WTC11 (cell line): ENCODE measurements at regions not wholly inside any gene's neighbourhood (a gene's known extent, or its start where the extent isn't known, plus 50 kb on each side); places are given as distances from the start of the nearest gene placed in this dataset.

ENCODE experiments used
- CTCF ChIP-seq: fragments of 200-600 bp; IDR thresholded peaks from 2 replicates; pipeline ENCODE4 v1.8.0; 2022; ENCODE audit warnings: antibody characterized with exemption
- ETV6 ChIP-seq: sonication (generic); formaldehyde crosslinking; IDR thresholded peaks from 2 replicates; pipeline ENCODE4 v1.8.1; 2022; ENCODE audit warnings: mild to moderate bottlenecking, missing genetic modification reagents
- GTF2I ChIP-seq: fragments of 250-450 bp; sonication (Bioruptor Pico); conservative IDR thresholded peaks from 2 replicates; pipeline ENCODE4 v1.4.0; 2021; ENCODE audit warnings: mild to moderate bottlenecking
- IRF2 ChIP-seq: sonication (generic); formaldehyde crosslinking; IDR thresholded peaks from 2 replicates; pipeline ENCODE4 v1.8.0; 2022; ENCODE audit warnings: low read depth, missing genetic modification reagents, borderline replicate concordance
- MYBL2 ChIP-seq: sonication (generic); formaldehyde crosslinking; IDR thresholded peaks from 2 replicates; pipeline ENCODE4 v1.8.1; 2023; ENCODE audit warnings: mild to moderate bottlenecking, moderate library complexity, missing genetic modification reagents
- ZBTB21 ChIP-seq: sonication (generic); formaldehyde crosslinking; IDR thresholded peaks from 2 replicates; pipeline ENCODE4 v1.8.1; 2023; ENCODE audit warnings: mild to moderate bottlenecking, missing genetic modification reagents, borderline replicate concordance
- TF ChIP-seq, protein P1 (sequence below): sonication (generic); formaldehyde crosslinking; IDR thresholded peaks from 2 replicates; pipeline ENCODE4 v1.8.1; 2023; ENCODE audit warnings: mild to moderate bottlenecking, missing genetic modification reagents, moderate library complexity

DNA sequence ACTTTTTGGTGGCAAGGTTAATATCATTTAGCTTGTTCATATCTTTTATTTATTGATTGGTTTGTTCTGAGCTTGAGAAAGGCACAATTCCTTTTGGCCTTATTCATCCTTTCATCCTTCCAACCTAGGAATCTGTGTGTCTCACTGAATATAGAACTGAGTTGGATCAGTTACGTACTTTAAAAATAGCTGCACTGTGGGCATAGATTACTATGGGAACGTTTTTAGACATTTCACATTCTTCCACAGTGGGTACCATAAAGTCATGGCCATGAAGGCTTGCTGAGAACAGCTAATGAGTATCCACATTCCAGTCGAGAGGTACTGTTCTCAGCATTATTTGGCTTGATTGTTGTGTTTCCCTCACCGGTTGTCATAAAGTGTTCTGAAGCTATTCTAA lies 217.0 kb upstream of the DKK2 start:
- TF ChIP-seq CTCF (no peak), ETV6 (CRISPR knock-in tag) (no peak), IRF2 (no peak), MYBL2 (CRISPR knock-in tag) (no peak), ZBTB21 (no peak), GTF2I (no peak)
- TF ChIP-seq, protein P1, sequence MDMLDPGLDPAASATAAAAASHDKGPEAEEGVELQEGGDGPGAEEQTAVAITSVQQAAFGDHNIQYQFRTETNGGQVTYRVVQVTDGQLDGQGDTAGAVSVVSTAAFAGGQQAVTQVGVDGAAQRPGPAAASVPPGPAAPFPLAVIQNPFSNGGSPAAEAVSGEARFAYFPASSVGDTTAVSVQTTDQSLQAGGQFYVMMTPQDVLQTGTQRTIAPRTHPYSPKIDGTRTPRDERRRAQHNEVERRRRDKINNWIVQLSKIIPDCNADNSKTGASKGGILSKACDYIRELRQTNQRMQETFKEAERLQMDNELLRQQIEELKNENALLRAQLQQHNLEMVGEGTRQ (CRISPR knock-in tag), result no peak
